ENCODE measurements at regions not wholly inside any gene's neighbourhood (a gene's known extent, or its start where the extent isn't known, plus 50 kb on each side); places are given as distances from the start of the nearest gene placed in this dataset.

DNA sequence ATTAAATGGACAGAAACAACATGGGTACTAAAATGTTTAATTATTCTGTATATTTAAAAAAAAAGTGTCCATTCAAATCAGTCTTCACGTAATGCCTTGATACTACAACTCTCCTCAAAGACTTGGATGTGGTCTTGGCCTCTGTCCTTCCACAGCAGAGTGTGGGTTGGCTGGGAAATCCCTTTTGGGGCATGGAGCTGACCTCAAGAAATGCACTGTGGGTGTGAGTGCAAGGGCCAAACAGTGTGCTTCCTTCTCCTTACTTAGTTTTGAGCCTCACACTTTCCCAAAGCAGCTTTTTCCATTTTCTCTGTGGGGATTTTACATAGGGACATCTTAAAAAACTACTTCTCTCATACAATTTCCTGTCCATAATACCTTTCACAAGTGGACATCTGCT is 607.4 kb downstream of the EFNB2 start:
- Histone ChIP-seq H3K4me1 (ENCODE audit: insufficient read depth) (no peaks in the 10 kb centered on the region), H2AFZ (no peak overlapping the region), H4K20me1 (replicated peaks; ENCODE audit: insufficient read depth) (no peaks in the 10 kb centered on the region), H3F3A (replicated peaks; ENCODE audit: low read depth) (no peaks in the 10 kb centered on the region), H3K4me3 (no peak overlapping the region), H3K36me3 (ENCODE audit: insufficient read depth) (no peaks in the 10 kb centered on the region), H3K27me3 (ENCODE audit: insufficient read depth) (no peaks in the 10 kb centered on the region), H3K79me2 (replicated peaks; ENCODE audit: insufficient read depth) (no peaks in the 10 kb centered on the region), H3K9me2 (ENCODE audit: insufficient read depth) (no peaks in the 10 kb centered on the region), H3K4me2 (no peak overlapping the region), H3K27ac (ENCODE audit: low read depth) (no peak overlapping the region)
- no peak overlapping the region for H3K27ac Mint-ChIP-seq
- no peaks in the 10 kb centered on the region for H3K36me3 Mint-ChIP-seq (ENCODE audit: low read depth)
- ATAC-seq (no peak), DNase-seq (ENCODE audit: low spot score) (no peak)
- H3K4me1 Mint-ChIP-seq = no peaks in the 10 kb centered on the region
- H3K9me3 Mint-ChIP-seq = no peaks in the 10 kb centered on the region
- no peak overlapping the region for H3K4me3 Mint-ChIP-seq
- H3K27me3 Mint-ChIP-seq (ENCODE audit: insufficient read depth, low read depth, poor library complexity) = peaks cover 2% of the 10 kb centered on the region
- TF ChIP-seq ZNF331 (CRISPR knock-in tag; IDR thresholded peaks at IDR 0.05; ENCODE audit: low read depth) (no peak), EZH2 (IDR thresholded peaks at IDR 0.05; ENCODE audit: low read depth, unreplicated experiment) (no peak), CREB1 (CRISPR knock-in tag; IDR thresholded peaks at IDR 0.05; ENCODE audit: low read depth) (no peak), STAT1 (IDR thresholded peaks at IDR 0.05; ENCODE audit: unreplicated experiment) (no peak), POLR2AphosphoS5 (IDR thresholded peaks at IDR 0.05; ENCODE audit: low read depth) (no peak), EZH2phosphoT487 (IDR thresholded peaks at IDR 0.05; ENCODE audit: unreplicated experiment) (no peak), ZNF114 (CRISPR knock-in tag; IDR thresholded peaks at IDR 0.05) (no peak), JUNB (IDR thresholded peaks at IDR 0.05; ENCODE audit: unreplicated experiment) (no peak), NANOG (IDR thresholded peaks at IDR 0.05; ENCODE audit: borderline replicate concordance) (no peak)
- TF ChIP-seq, protein P1, sequence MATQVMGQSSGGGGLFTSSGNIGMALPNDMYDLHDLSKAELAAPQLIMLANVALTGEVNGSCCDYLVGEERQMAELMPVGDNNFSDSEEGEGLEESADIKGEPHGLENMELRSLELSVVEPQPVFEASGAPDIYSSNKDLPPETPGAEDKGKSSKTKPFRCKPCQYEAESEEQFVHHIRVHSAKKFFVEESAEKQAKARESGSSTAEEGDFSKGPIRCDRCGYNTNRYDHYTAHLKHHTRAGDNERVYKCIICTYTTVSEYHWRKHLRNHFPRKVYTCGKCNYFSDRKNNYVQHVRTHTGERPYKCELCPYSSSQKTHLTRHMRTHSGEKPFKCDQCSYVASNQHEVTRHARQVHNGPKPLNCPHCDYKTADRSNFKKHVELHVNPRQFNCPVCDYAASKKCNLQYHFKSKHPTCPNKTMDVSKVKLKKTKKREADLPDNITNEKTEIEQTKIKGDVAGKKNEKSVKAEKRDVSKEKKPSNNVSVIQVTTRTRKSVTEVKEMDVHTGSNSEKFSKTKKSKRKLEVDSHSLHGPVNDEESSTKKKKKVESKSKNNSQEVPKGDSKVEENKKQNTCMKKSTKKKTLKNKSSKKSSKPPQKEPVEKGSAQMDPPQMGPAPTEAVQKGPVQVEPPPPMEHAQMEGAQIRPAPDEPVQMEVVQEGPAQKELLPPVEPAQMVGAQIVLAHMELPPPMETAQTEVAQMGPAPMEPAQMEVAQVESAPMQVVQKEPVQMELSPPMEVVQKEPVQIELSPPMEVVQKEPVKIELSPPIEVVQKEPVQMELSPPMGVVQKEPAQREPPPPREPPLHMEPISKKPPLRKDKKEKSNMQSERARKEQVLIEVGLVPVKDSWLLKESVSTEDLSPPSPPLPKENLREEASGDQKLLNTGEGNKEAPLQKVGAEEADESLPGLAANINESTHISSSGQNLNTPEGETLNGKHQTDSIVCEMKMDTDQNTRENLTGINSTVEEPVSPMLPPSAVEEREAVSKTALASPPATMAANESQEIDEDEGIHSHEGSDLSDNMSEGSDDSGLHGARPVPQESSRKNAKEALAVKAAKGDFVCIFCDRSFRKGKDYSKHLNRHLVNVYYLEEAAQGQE (IDR thresholded peaks at IDR 0.05; ENCODE audit: unreplicated experiment) = no peak
- TF ChIP-seq, protein P2, sequence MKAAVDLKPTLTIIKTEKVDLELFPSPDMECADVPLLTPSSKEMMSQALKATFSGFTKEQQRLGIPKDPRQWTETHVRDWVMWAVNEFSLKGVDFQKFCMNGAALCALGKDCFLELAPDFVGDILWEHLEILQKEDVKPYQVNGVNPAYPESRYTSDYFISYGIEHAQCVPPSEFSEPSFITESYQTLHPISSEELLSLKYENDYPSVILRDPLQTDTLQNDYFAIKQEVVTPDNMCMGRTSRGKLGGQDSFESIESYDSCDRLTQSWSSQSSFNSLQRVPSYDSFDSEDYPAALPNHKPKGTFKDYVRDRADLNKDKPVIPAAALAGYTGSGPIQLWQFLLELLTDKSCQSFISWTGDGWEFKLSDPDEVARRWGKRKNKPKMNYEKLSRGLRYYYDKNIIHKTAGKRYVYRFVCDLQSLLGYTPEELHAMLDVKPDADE (IDR thresholded peaks at IDR 0.05) = no peak
- TF ChIP-seq, protein P3, sequence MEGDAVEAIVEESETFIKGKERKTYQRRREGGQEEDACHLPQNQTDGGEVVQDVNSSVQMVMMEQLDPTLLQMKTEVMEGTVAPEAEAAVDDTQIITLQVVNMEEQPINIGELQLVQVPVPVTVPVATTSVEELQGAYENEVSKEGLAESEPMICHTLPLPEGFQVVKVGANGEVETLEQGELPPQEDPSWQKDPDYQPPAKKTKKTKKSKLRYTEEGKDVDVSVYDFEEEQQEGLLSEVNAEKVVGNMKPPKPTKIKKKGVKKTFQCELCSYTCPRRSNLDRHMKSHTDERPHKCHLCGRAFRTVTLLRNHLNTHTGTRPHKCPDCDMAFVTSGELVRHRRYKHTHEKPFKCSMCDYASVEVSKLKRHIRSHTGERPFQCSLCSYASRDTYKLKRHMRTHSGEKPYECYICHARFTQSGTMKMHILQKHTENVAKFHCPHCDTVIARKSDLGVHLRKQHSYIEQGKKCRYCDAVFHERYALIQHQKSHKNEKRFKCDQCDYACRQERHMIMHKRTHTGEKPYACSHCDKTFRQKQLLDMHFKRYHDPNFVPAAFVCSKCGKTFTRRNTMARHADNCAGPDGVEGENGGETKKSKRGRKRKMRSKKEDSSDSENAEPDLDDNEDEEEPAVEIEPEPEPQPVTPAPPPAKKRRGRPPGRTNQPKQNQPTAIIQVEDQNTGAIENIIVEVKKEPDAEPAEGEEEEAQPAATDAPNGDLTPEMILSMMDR (conservative IDR thresholded peaks at IDR 0.05; ENCODE audit: low read depth in 2 of 2) = no peak
- TF ChIP-seq, protein P4, sequence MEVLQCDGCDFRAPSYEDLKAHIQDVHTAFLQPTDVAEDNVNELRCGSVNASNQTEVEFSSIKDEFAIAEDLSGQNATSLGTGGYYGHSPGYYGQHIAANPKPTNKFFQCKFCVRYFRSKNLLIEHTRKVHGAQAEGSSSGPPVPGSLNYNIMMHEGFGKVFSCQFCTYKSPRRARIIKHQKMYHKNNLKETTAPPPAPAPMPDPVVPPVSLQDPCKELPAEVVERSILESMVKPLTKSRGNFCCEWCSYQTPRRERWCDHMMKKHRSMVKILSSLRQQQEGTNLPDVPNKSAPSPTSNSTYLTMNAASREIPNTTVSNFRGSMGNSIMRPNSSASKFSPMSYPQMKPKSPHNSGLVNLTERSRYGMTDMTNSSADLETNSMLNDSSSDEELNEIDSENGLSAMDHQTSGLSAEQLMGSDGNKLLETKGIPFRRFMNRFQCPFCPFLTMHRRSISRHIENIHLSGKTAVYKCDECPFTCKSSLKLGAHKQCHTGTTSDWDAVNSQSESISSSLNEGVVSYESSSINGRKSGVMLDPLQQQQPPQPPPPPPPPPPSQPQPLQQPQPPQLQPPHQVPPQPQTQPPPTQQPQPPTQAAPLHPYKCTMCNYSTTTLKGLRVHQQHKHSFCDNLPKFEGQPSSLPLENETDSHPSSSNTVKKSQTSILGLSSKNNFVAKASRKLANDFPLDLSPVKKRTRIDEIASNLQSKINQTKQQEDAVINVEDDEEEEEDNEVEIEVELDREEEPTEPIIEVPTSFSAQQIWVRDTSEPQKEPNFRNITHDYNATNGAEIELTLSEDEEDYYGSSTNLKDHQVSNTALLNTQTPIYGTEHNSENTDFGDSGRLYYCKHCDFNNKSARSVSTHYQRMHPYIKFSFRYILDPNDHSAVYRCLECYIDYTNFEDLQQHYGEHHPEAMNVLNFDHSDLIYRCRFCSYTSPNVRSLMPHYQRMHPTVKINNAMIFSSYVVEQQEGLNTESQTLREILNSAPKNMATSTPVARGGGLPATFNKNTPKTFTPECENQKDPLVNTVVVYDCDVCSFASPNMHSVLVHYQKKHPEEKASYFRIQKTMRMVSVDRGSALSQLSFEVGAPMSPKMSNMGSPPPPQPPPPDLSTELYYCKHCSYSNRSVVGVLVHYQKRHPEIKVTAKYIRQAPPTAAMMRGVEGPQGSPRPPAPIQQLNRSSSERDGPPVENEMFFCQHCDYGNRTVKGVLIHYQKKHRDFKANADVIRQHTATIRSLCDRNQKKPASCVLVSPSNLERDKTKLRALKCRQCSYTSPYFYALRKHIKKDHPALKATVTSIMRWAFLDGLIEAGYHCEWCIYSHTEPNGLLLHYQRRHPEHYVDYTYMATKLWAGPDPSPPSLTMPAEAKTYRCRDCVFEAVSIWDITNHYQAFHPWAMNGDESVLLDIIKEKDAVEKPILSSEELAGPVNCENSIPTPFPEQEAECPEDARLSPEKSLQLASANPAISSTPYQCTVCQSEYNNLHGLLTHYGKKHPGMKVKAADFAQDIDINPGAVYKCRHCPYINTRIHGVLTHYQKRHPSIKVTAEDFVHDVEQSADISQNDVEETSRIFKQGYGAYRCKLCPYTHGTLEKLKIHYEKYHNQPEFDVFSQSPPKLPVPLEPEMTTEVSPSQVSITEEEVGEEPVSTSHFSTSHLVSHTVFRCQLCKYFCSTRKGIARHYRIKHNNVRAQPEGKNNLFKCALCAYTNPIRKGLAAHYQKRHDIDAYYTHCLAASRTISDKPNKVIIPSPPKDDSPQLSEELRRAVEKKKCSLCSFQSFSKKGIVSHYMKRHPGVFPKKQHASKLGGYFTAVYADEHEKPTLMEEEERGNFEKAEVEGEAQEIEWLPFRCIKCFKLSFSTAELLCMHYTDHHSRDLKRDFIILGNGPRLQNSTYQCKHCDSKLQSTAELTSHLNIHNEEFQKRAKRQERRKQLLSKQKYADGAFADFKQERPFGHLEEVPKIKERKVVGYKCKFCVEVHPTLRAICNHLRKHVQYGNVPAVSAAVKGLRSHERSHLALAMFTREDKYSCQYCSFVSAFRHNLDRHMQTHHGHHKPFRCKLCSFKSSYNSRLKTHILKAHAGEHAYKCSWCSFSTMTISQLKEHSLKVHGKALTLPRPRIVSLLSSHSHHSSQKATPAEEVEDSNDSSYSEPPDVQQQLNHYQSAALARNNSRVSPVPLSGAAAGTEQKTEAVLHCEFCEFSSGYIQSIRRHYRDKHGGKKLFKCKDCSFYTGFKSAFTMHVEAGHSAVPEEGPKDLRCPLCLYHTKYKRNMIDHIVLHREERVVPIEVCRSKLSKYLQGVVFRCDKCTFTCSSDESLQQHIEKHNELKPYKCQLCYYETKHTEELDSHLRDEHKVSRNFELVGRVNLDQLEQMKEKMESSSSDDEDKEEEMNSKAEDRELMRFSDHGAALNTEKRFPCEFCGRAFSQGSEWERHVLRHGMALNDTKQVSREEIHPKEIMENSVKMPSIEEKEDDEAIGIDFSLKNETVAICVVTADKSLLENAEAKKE (CRISPR knock-in tag; IDR thresholded peaks at IDR 0.05) = no peak

Data from GM23338 (cell line).